ENCODE measurements at regions not wholly inside any gene's neighbourhood (a gene's known extent, or its start where the extent isn't known, plus 50 kb on each side); places are given as distances from the start of the nearest gene placed in this dataset.

DNA sequence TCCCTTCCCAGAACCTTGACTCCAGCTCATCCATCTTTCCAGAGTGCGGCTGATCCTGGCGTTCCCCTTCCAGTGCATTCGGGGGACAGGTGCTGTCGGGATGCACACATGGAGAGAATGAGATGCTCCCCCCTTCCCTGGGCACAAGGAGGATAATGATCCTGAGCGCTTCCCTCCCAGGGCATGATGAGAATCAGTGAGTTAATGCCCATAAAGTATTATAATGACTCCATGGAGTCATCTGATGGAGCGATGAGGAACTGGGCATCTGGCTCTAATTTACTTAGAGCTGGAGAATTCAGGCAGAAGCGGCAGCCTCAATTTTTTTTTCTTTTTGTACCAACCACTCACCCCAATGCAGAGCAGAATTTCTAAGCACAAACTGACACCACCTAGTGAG is 79.6 kb upstream of the SKOR2 start:
- TF ChIP-seq JUNB (IDR thresholded peaks at IDR 0.05) (no peak), EP300 (IDR thresholded peaks at IDR 0.05) (no peak), NFE2L2 (conservative IDR thresholded peaks at IDR 0.05; ENCODE audit: low read length) (no peak), POLR2A (IDR thresholded peaks at IDR 0.05; ENCODE audit: low read length) (no peak), RNF2 (IDR thresholded peaks at IDR 0.05; ENCODE audit: borderline replicate concordance, low read depth) (no peak)
- TF ChIP-seq, protein P1, sequence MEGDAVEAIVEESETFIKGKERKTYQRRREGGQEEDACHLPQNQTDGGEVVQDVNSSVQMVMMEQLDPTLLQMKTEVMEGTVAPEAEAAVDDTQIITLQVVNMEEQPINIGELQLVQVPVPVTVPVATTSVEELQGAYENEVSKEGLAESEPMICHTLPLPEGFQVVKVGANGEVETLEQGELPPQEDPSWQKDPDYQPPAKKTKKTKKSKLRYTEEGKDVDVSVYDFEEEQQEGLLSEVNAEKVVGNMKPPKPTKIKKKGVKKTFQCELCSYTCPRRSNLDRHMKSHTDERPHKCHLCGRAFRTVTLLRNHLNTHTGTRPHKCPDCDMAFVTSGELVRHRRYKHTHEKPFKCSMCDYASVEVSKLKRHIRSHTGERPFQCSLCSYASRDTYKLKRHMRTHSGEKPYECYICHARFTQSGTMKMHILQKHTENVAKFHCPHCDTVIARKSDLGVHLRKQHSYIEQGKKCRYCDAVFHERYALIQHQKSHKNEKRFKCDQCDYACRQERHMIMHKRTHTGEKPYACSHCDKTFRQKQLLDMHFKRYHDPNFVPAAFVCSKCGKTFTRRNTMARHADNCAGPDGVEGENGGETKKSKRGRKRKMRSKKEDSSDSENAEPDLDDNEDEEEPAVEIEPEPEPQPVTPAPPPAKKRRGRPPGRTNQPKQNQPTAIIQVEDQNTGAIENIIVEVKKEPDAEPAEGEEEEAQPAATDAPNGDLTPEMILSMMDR (IDR thresholded peaks at IDR 0.05) = no peak
- TF ChIP-seq, protein P2, sequence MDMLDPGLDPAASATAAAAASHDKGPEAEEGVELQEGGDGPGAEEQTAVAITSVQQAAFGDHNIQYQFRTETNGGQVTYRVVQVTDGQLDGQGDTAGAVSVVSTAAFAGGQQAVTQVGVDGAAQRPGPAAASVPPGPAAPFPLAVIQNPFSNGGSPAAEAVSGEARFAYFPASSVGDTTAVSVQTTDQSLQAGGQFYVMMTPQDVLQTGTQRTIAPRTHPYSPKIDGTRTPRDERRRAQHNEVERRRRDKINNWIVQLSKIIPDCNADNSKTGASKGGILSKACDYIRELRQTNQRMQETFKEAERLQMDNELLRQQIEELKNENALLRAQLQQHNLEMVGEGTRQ (IDR thresholded peaks at IDR 0.05) = no peak

All from A549 (cell line).